Smooth muscle cell (in vitro differentiated cells): ENCODE measurements at regions not wholly inside any gene's neighbourhood (a gene's known extent, or its start where the extent isn't known, plus 50 kb on each side); places are given as distances from the start of the nearest gene placed in this dataset.

Experiments
- DNase-seq: peaks from one replicate; lab custom pipeline; 2025; ENCODE audit not compliant: unreplicated experiment; lab: John Stamatoyannopoulos, UW
- H2AFZ ChIP-seq: fragments of 200-600 bp; sonication (generic); 2 replicates; pipeline ENCODE4 v1.6.0; 2016; ENCODE audit warnings: antibody characterized with exemption, low read depth, mild to moderate bottlenecking
- H3F3A ChIP-seq: fragments of 200-600 bp; sonication (generic); 2 replicates; pipeline ENCODE4 v1.6.0; 2017; ENCODE audit warnings: antibody characterized with exemption, low read depth
- H3K27ac ChIP-seq: fragments of 200-600 bp; sonication (generic); 2 replicates; pipeline ENCODE4 v1.5.1; 2016; ENCODE audit warnings: low read depth, mild to moderate bottlenecking
- H3K27me3 ChIP-seq: fragments of 200-600 bp; sonication (generic); 2 replicates; pipeline ENCODE4 v1.6.1; 2016; ENCODE audit warnings: low read depth, mild to moderate bottlenecking
- H3K36me3 ChIP-seq: fragments of 200-600 bp; sonication (generic); 2 replicates; pipeline ENCODE4 v1.5.1; 2016; ENCODE audit warnings: low read depth
- H3K4me1 ChIP-seq: fragments of 200-600 bp; sonication (generic); 2 replicates; pipeline ENCODE4 v1.5.1; 2016; ENCODE audit warnings: low read depth
- H3K4me2 ChIP-seq: fragments of 200-600 bp; sonication (generic); 2 replicates; pipeline ENCODE4 v1.6.0; 2016; ENCODE audit warnings: mild to moderate bottlenecking
- H3K4me3 ChIP-seq: fragments of 200-600 bp; sonication (generic); 2 replicates; pipeline ENCODE4 v1.5.1; 2016; ENCODE audit warnings: mild to moderate bottlenecking
- H3K79me2 ChIP-seq: fragments of 200-600 bp; sonication (generic); 2 replicates; pipeline ENCODE4 v1.6.0; 2016; ENCODE audit warnings: low read depth, mild to moderate bottlenecking
- H3K9ac ChIP-seq: fragments of 200-600 bp; sonication (generic); 2 replicates; pipeline ENCODE4 v1.6.0; 2016; ENCODE audit warnings: low read depth
- H3K9me3 ChIP-seq: fragments of 200-600 bp; sonication (generic); replicated peaks from 2 replicates; pipeline ENCODE4 v1.5.1; 2016; ENCODE audit warnings: low read depth
- H4K20me1 ChIP-seq: fragments of 200-600 bp; sonication (generic); 2 replicates; pipeline ENCODE4 v1.6.0; 2016; ENCODE audit warnings: low read depth
- WGBS: methylation state at CpG from one replicate; pipeline ENCODE4 v1.1.7; 2016; ENCODE audit warnings: low lambda C conversion rate; 5-methylcytosine and 5-hydroxymethylcytosine counted together
- TF ChIP-seq, protein P1 (sequence below): fragments of 200-600 bp; sonication (generic); IDR thresholded peaks from 2 replicates; pipeline ENCODE4 v1.5.1; 2017; ENCODE audit warnings: borderline replicate concordance, mild to moderate bottlenecking, antibody characterized with exemption; ENCODE audit not compliant: insufficient read depth, poor library complexity, severe bottlenecking

- H3K36me3 ChIP-seq = no peaks in the 10 kb centered on the region
- H3K27me3 ChIP-seq = peaks cover 14% of the 10 kb centered on the region
- H3K79me2 ChIP-seq = no peaks in the 10 kb centered on the region
- 95% methylated on average over 4 of the region's 4 CpGs for WGBS
- no peaks in the 10 kb centered on the region for H4K20me1 ChIP-seq
- TF ChIP-seq, protein P1, sequence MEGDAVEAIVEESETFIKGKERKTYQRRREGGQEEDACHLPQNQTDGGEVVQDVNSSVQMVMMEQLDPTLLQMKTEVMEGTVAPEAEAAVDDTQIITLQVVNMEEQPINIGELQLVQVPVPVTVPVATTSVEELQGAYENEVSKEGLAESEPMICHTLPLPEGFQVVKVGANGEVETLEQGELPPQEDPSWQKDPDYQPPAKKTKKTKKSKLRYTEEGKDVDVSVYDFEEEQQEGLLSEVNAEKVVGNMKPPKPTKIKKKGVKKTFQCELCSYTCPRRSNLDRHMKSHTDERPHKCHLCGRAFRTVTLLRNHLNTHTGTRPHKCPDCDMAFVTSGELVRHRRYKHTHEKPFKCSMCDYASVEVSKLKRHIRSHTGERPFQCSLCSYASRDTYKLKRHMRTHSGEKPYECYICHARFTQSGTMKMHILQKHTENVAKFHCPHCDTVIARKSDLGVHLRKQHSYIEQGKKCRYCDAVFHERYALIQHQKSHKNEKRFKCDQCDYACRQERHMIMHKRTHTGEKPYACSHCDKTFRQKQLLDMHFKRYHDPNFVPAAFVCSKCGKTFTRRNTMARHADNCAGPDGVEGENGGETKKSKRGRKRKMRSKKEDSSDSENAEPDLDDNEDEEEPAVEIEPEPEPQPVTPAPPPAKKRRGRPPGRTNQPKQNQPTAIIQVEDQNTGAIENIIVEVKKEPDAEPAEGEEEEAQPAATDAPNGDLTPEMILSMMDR = no peak
- H3K4me3 ChIP-seq = no peak overlapping the region
- no peaks in the 10 kb centered on the region for H3F3A ChIP-seq
- H3K4me2 ChIP-seq = no peak overlapping the region
- no peak overlapping the region for H3K9ac ChIP-seq
- no peaks in the 10 kb centered on the region for H3K9me3 ChIP-seq
- no peak for DNase-seq
- no peak overlapping the region for H3K27ac ChIP-seq
- H2AFZ ChIP-seq = no peak overlapping the region
- no peaks in the 10 kb centered on the region for H3K4me1 ChIP-seq
Measured at GRCh38 chr11:19551457-19551856, 161.2 kb upstream of the NAV2 start.

- no peaks in the 10 kb centered on the region for H3F3A ChIP-seq
- no peaks in the 10 kb centered on the region for H3K36me3 ChIP-seq
- H3K9ac ChIP-seq = no peak overlapping the region
- no peaks in the 10 kb centered on the region for H3K4me1 ChIP-seq
- H3K79me2 ChIP-seq = no peaks in the 10 kb centered on the region
- H3K9me3 ChIP-seq = no peaks in the 10 kb centered on the region
- no peak overlapping the region for H2AFZ ChIP-seq
- H3K27me3 ChIP-seq = peaks cover 27% of the 10 kb centered on the region
- no peak overlapping the region for H3K4me3 ChIP-seq
- no peaks in the 10 kb centered on the region for H4K20me1 ChIP-seq
- TF ChIP-seq, protein P1 = no peak
- H3K4me2 ChIP-seq = no peak overlapping the region
- 90% methylated on average over 3 of the region's 3 CpGs for WGBS
- DNase-seq = no peak
- H3K27ac ChIP-seq = no peak overlapping the region
Measured at GRCh38 chr11:19547044-19547443, 165.6 kb upstream of the NAV2 start.

DNA sequence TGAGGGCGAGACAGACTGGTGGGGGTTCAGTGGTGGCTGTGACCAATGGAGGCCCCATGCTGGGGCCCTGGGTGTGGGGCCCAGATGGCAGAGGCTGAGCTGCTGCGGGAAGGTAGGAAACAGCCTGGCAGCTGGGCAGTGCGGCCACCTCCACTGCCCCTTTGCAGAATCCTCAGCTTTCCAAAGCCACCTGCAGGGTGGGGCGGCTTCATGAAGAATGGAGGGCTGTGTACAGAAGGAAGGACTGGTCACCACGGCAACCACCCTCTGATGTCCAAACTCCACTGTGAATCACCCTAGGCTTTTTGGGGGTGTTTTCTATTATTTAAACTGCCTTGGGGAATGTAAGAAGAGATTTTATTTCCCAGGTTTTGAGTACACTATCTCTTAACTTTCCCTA is 166.3 kb upstream of the NAV2 start:
- Histone ChIP-seq H3K4me1 (no peaks in the 10 kb centered on the region), H3K27me3 (peaks cover 27% of the 10 kb centered on the region), H3K79me2 (no peaks in the 10 kb centered on the region), H3K4me2 (no peak overlapping the region), H3K36me3 (no peaks in the 10 kb centered on the region), H3K9me3 (no peaks in the 10 kb centered on the region), H4K20me1 (no peaks in the 10 kb centered on the region), H3K9ac (no peak overlapping the region), H2AFZ (no peak overlapping the region), H3F3A (no peaks in the 10 kb centered on the region), H3K27ac (no peak overlapping the region), H3K4me3 (no peak overlapping the region)
- DNase-seq = no peak
- TF ChIP-seq, protein P1 = no peak
- WGBS = 95% methylated on average over 5 of the region's 5 CpGs

DNA sequence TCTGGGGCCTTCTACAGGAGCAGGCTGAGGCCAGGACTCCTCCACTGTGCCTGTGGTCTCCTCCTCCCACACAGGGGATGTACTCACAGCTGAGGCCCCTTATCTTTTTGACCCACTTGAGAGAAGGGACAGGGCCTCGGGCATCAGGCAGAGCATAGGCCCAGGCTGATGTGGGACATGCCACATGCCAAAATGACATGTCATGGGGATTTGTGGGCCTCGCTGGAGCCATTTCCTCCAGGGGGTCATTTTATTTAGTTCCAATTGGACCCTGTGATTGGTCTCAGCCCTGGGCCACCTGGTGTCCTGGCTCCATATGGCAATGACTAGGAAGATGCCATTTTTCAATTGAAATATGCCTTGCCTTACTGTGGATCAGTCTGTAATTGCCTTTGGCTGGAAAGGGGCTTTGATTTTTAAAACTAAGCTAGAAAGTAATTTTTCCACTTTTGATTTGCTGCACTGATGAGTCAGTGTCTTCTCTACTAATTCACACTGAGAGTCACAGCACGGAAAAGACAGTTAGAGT is 171.1 kb upstream of the NAV2 start:
- H4K20me1 ChIP-seq = no peaks in the 10 kb centered on the region
- no peak overlapping the region for H3K9ac ChIP-seq
- no peaks in the 10 kb centered on the region for H3K36me3 ChIP-seq
- H3K27ac ChIP-seq = no peak overlapping the region
- peaks cover 18% of the 10 kb centered on the region for H3K27me3 ChIP-seq
- 49% methylated on average over 3 of the region's 3 CpGs for WGBS
- H3K79me2 ChIP-seq = no peaks in the 10 kb centered on the region
- H3K9me3 ChIP-seq = no peaks in the 10 kb centered on the region
- H3F3A ChIP-seq = no peaks in the 10 kb centered on the region
- no peak overlapping the region for H3K4me3 ChIP-seq
- DNase-seq = no peak
- no peak overlapping the region for H2AFZ ChIP-seq
- TF ChIP-seq, protein P1 = no peak
- H3K4me2 ChIP-seq = no peak overlapping the region
- H3K4me1 ChIP-seq = peaks cover 13% of the 10 kb centered on the region
